HEK293T (cell line): ENCODE measurements at regions not wholly inside any gene's neighbourhood (a gene's known extent, or its start where the extent isn't known, plus 50 kb on each side); places are given as distances from the start of the nearest gene placed in this dataset.

Source experiments
- CTCF ChIA-PET: fragments of 350-600 bp; formaldehyde crosslinking; extraction: SDS; loops from one replicate; lab custom pipeline; 2021; ENCODE audit warnings: antibody characterized with exemption, inconsistent platforms; lab: Yijun Ruan, JAX
- POLR2A ChIA-PET: fragments of 350-600 bp; formaldehyde crosslinking; extraction: SDS; loops from one replicate; lab custom pipeline; 2020; ENCODE audit warnings: antibody characterized with exemption, inconsistent platforms; lab: Yijun Ruan, JAX
- DNase-seq: peaks from one replicate; pipeline ENCODE4 v3.0.0; 2012; ENCODE audit warnings: mixed read lengths; ENCODE audit errors: extremely low spot score
- ARNT ChIP-seq: fragments of 450-650 bp; IDR thresholded peaks from 2 replicates; pipeline ENCODE4 v1.6.1; 2017; ENCODE audit warnings: mild to moderate bottlenecking
- BHLHE40 ChIP-seq: fragments of 450-650 bp; IDR thresholded peaks from 2 replicates; pipeline ENCODE4 v1.6.1; 2016; ENCODE audit warnings: mild to moderate bottlenecking, moderate library complexity, borderline replicate concordance
- CTBP1 ChIP-seq: fragments of 450-650 bp; IDR thresholded peaks from 2 replicates; pipeline ENCODE4 v1.6.1; 2016; ENCODE audit warnings: borderline replicate concordance
- ELF4 ChIP-seq: fragments of 450-650 bp; IDR thresholded peaks from 2 replicates; pipeline ENCODE4 v1.6.1; 2017; ENCODE audit warnings: antibody characterized with exemption
- FOXA1 ChIP-seq: fragments of 450-650 bp; IDR thresholded peaks from 2 replicates; pipeline ENCODE4 v1.6.1; 2016; ENCODE audit warnings: mild to moderate bottlenecking
- FOXK2 ChIP-seq: fragments of 450-650 bp; IDR thresholded peaks from 2 replicates; pipeline ENCODE4 v1.6.1; 2016; ENCODE audit warnings: mild to moderate bottlenecking
- FOXM1 ChIP-seq: fragments of 450-650 bp; IDR thresholded peaks from 2 replicates; pipeline ENCODE4 v1.6.1; 2017; ENCODE audit warnings: mild to moderate bottlenecking, borderline replicate concordance
- HDGF ChIP-seq: fragments of 450-650 bp; IDR thresholded peaks from 2 replicates; pipeline ENCODE4 v1.6.1; 2017; ENCODE audit warnings: antibody characterized with exemption, borderline replicate concordance
- L3MBTL2 ChIP-seq: fragments of 450-650 bp; conservative IDR thresholded peaks from 2 replicates; pipeline ENCODE4 v1.6.1; 2016; ENCODE audit warnings: mild to moderate bottlenecking
- LEF1 ChIP-seq: fragments of 450-650 bp; IDR thresholded peaks from 2 replicates; pipeline ENCODE4 v1.6.1; 2017; ENCODE audit warnings: mild to moderate bottlenecking, borderline replicate concordance
- NFRKB ChIP-seq: fragments of 450-650 bp; IDR thresholded peaks from 2 replicates; pipeline ENCODE4 v1.6.1; 2016; ENCODE audit warnings: mild to moderate bottlenecking, moderate library complexity
- PKNOX1 ChIP-seq: fragments of 450-650 bp; IDR thresholded peaks from 2 replicates; pipeline ENCODE4 v1.6.1; 2016
- SP1 ChIP-seq: fragments of 450-650 bp; IDR thresholded peaks from 2 replicates; pipeline ENCODE4 v1.6.1; 2017
- SUZ12 ChIP-seq: fragments of 450-650 bp; IDR thresholded peaks from 2 replicates; pipeline ENCODE4 v1.6.1; 2016; ENCODE audit warnings: mild to moderate bottlenecking
- TARDBP ChIP-seq: fragments of 450-650 bp; IDR thresholded peaks from 2 replicates; pipeline ENCODE4 v1.6.1; 2016
- ZNF384 ChIP-seq: fragments of 450-650 bp; IDR thresholded peaks from 2 replicates; pipeline ENCODE4 v1.6.1; 2016

GRCh38 chr1:8174807-8175206 lies 143.1 kb upstream of the SLC45A1 start:
- no peak for TF ChIP-seq SP1
- no peak for TF ChIP-seq FOXM1
- TF ChIP-seq CTBP1 = no peak
- no peak for TF ChIP-seq HDGF
- TF ChIP-seq SUZ12 = no peak
- TF ChIP-seq PKNOX1 = no peak
- no peak for TF ChIP-seq BHLHE40
- no peak for TF ChIP-seq NFRKB
- no peak for TF ChIP-seq ZNF384
- TF ChIP-seq ARNT = no peak
- no peak for TF ChIP-seq L3MBTL2
- no peak for TF ChIP-seq FOXA1
- TF ChIP-seq LEF1 = no peak
- TF ChIP-seq TARDBP = no peak
- TF ChIP-seq ELF4 = no peak
- no peak for TF ChIP-seq FOXK2
- CTCF ChIA-PET = no interaction called here
- POLR2A ChIA-PET = no interaction called here
- no peak for DNase-seq

GRCh38 chr1:8171751-8172464 lies 145.8 kb upstream of the ERRFI1 start:
- POLR2A ChIA-PET = no interaction called here

GRCh38 chr1:8170059-8170835 lies 144.1 kb upstream of the ERRFI1 start:
- no peak for TF ChIP-seq SP1
- no peak for DNase-seq
- CTCF ChIA-PET = no interaction called here
- POLR2A ChIA-PET = interaction anchor here (0.6 kb wide), 1 partner anchor 168 kb away, joined by 3 read pairs; no protein-coding TSS in a partner anchor

More at GRCh38 chr1:8171751-8172464, 145.8 kb upstream of the ERRFI1 start:
- no peak for TF ChIP-seq L3MBTL2
- TF ChIP-seq FOXM1 = no peak
- TF ChIP-seq SUZ12 = no peak
- TF ChIP-seq ELF4 = no peak
- TF ChIP-seq PKNOX1 = no peak
- TF ChIP-seq SP1 = no peak
- no peak for TF ChIP-seq NFRKB
- TF ChIP-seq FOXK2 = no peak
- no peak for TF ChIP-seq FOXA1
- no peak for TF ChIP-seq BHLHE40
- no peak for TF ChIP-seq HDGF
- no peak for TF ChIP-seq TARDBP
- TF ChIP-seq ARNT = no peak
- no peak for TF ChIP-seq CTBP1
- no peak for TF ChIP-seq LEF1
- TF ChIP-seq ZNF384 = no peak
- DNase-seq = no peak
- CTCF ChIA-PET = no interaction called here

GRCh38 chr1:8169364-8170058 lies 143.4 kb upstream of the ERRFI1 start:
- TF ChIP-seq HDGF (no peak), SUZ12 (no peak), TARDBP (no peak), FOXM1 (no peak), ZNF384 (no peak), LEF1 (no peak), L3MBTL2 (no peak), SP1 (no peak), PKNOX1 (no peak), ARNT (no peak), FOXK2 (no peak)
- CTCF ChIA-PET = interaction anchor here (0.6 kb wide), 1 partner anchor 1264 kb away, joined by 3 read pairs; no protein-coding TSS in a partner anchor
- DNase-seq = no peak
- POLR2A ChIA-PET = no interaction called here

- TF ChIP-seq BHLHE40 (no peak), NFRKB (no peak), L3MBTL2 (no peak), CTBP1 (no peak), HDGF (no peak), FOXA1 (no peak), ZNF384 (no peak), ARNT (no peak), FOXK2 (no peak), PKNOX1 (no peak), FOXM1 (no peak), ELF4 (no peak), LEF1 (no peak), SUZ12 (no peak), SP1 (no peak)
- DNase-seq = no peak
- POLR2A ChIA-PET = no interaction called here
- CTCF ChIA-PET = no interaction called here
Observed at GRCh38 chr1:8167936-8168335, 141.8 kb upstream of the ERRFI1 start.
